ENCODE measurements at regions not wholly inside any gene's neighbourhood (a gene's known extent, or its start where the extent isn't known, plus 50 kb on each side); places are given as distances from the start of the nearest gene placed in this dataset.
A peak's percentile ranks its signal among the peaks of the same experiment; 100 is the strongest.

DNA sequence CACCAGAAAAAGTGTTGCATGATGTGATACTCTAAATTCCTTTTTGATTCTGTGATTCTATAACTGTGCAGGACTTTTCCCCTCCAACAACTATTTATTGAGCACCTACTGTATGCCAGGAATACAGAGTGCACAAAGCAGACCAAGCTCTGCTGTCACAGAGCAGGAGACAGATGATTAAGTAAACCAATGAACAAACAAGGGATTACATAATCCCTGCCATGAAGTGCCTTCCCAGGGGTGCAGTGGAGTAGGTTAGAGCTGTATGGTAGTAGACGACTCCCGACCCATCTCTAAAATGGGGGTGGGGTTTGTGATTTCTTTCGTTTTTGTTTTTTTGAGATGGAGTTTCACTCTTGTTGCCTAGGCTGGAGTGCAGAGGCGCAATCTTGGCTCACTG lies 213.9 kb downstream of the TBX5 start:
- no peak overlapping the region for H3K27ac ChIP-seq (ENCODE audit: low read depth, low read length)
- H2AK5ac ChIP-seq (ENCODE audit: low read length): no peak overlapping the region
- no peaks in the 10 kb centered on the region for H3K36me3 ChIP-seq (ENCODE audit: control insufficient read depth, insufficient read depth, low read length)
- H3K4ac ChIP-seq (ENCODE audit: low read depth, low read length): no peak overlapping the region
- H3K18ac ChIP-seq (ENCODE audit: low read length): no peak overlapping the region
- H3K79me1 ChIP-seq (ENCODE audit: low read length): no peaks in the 10 kb centered on the region
- H3K79me2 ChIP-seq (ENCODE audit: control insufficient read depth, insufficient read depth, low read length): no peaks in the 10 kb centered on the region
- no peak overlapping the region for H3K23ac ChIP-seq (ENCODE audit: low read length)
- H3K9ac ChIP-seq (ENCODE audit: low read length): no peak overlapping the region
- no peak for DNase-seq
- H3K27me3 ChIP-seq (ENCODE audit: insufficient read depth, low read length, poor library complexity): no peaks in the 10 kb centered on the region
- no CpG with 5 or more reads among the region's 4 CpGs for WGBS (ENCODE audit: extremely low coverage, insufficient coverage, low lambda C conversion rate)
- no peak overlapping the region for H2BK5ac ChIP-seq (ENCODE audit: low read length)
- H2BK15ac ChIP-seq (replicated peaks; ENCODE audit: low read depth): no peak overlapping the region
- no peak overlapping the region for H2BK120ac ChIP-seq (ENCODE audit: low read depth, low read length)
- H4K8ac ChIP-seq (ENCODE audit: low read depth, low read length): no peak overlapping the region
- no peak overlapping the region for H3K4me3 ChIP-seq (ENCODE audit: low read length)
- H3K4me1 ChIP-seq (ENCODE audit: control insufficient read depth, low read depth, low read length): no peaks in the 10 kb centered on the region
- H3K56ac ChIP-seq (ENCODE audit: low read length): no peak overlapping the region
- H3K4me2 ChIP-seq (ENCODE audit: low read length): no peak overlapping the region
- H4K5ac ChIP-seq (ENCODE audit: low read length): no peak overlapping the region

DNA sequence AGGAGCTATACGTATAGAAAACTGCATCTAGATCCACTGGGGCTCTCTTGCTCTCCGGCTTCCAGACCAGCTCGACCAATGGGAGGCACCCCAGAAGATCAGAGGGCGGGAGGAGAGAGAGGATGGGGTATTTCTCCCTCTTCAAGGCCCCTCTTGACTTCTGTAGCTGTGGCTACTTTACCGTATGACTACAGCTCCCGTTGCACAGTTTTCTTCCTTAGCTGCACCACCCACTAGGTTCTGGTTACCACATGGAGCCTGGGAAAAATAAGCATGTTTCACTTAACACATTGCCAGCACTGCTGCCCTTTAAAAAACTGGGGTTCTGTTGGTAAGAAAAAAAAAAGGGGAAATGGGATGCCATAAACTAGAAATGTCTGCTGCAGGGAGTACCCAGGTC lies 214.4 kb downstream of the TBX5 start:
- no peak overlapping the region for H3K4me2 ChIP-seq (ENCODE audit: low read length)
- no peak overlapping the region for H3K4ac ChIP-seq (ENCODE audit: low read depth, low read length)
- no peak overlapping the region for H4K5ac ChIP-seq (ENCODE audit: low read length)
- H3K4me3 ChIP-seq (ENCODE audit: low read length): no peak overlapping the region
- H2BK120ac ChIP-seq (ENCODE audit: low read depth, low read length): no peak overlapping the region
- no peak overlapping the region for H4K8ac ChIP-seq (ENCODE audit: low read depth, low read length)
- no peak overlapping the region for H2BK5ac ChIP-seq (ENCODE audit: low read length)
- H3K56ac ChIP-seq (ENCODE audit: low read length): no peak overlapping the region
- whole genome bisulfite sequencing (ENCODE audit: extremely low coverage, insufficient coverage, low lambda C conversion rate): no CpG with 5 or more reads among the region's 6 CpGs
- H2BK15ac ChIP-seq (replicated peaks; ENCODE audit: low read depth): no peak overlapping the region
- H3K36me3 ChIP-seq (ENCODE audit: control insufficient read depth, insufficient read depth, low read length): no peaks in the 10 kb centered on the region
- H3K18ac ChIP-seq (ENCODE audit: low read length): no peak overlapping the region
- no peak overlapping the region for H2AK5ac ChIP-seq (ENCODE audit: low read length)
- no peak overlapping the region for H3K9ac ChIP-seq (ENCODE audit: low read length)
- no peaks in the 10 kb centered on the region for H3K79me1 ChIP-seq (ENCODE audit: low read length)
- H3K27me3 ChIP-seq (ENCODE audit: insufficient read depth, low read length, poor library complexity): no peaks in the 10 kb centered on the region
- no peaks in the 10 kb centered on the region for H3K79me2 ChIP-seq (ENCODE audit: control insufficient read depth, insufficient read depth, low read length)
- no peak for DNase-seq
- no peaks in the 10 kb centered on the region for H3K4me1 ChIP-seq (ENCODE audit: control insufficient read depth, low read depth, low read length)
- no peak overlapping the region for H3K23ac ChIP-seq (ENCODE audit: low read length)
- H3K27ac ChIP-seq (ENCODE audit: low read depth, low read length): no peak overlapping the region

DNA sequence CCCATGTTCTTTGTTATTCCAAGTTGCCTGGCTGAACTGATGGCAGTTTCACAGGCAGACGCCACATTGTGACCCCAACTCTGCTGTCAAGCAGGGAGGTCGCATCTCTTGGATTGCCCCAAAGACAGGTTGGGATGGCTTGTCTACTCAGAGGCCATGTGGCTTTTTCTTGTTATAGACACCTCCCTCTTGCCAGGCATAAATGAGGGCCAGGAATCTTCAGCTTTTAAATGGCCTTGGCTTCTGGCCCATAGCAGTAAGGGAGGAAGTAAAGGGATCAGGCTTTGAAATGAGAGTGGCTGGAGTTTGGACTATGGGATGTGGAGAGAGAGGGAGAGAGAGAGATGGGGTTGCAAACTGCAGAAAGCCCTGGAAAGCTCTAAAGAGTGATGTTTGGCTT lies 215.0 kb downstream of the TBX5 start:
- no peak overlapping the region for H3K9ac ChIP-seq (ENCODE audit: low read length)
- H4K5ac ChIP-seq (ENCODE audit: low read length): no peak overlapping the region
- no peak overlapping the region for H3K23ac ChIP-seq (ENCODE audit: low read length)
- H2BK120ac ChIP-seq (ENCODE audit: low read depth, low read length): no peak overlapping the region
- no peaks in the 10 kb centered on the region for H3K27me3 ChIP-seq (ENCODE audit: insufficient read depth, low read length, poor library complexity)
- no peak overlapping the region for H3K4ac ChIP-seq (ENCODE audit: low read depth, low read length)
- H3K56ac ChIP-seq (ENCODE audit: low read length): no peak overlapping the region
- DNase-seq: no peak
- no peak overlapping the region for H4K8ac ChIP-seq (ENCODE audit: low read depth, low read length)
- H3K79me1 ChIP-seq (ENCODE audit: low read length): no peaks in the 10 kb centered on the region
- no peak overlapping the region for H2AK5ac ChIP-seq (ENCODE audit: low read length)
- H2BK5ac ChIP-seq (ENCODE audit: low read length): no peak overlapping the region
- H3K4me1 ChIP-seq (ENCODE audit: control insufficient read depth, low read depth, low read length): no peaks in the 10 kb centered on the region
- no peak overlapping the region for H3K18ac ChIP-seq (ENCODE audit: low read length)
- no peak overlapping the region for H3K4me3 ChIP-seq (ENCODE audit: low read length)
- WGBS (ENCODE audit: extremely low coverage, insufficient coverage, low lambda C conversion rate): no CpG with 5 or more reads among the region's 2 CpGs
- H3K4me2 ChIP-seq (ENCODE audit: low read length): no peak overlapping the region
- H3K27ac ChIP-seq (ENCODE audit: low read depth, low read length): no peak overlapping the region
- no peaks in the 10 kb centered on the region for H3K36me3 ChIP-seq (ENCODE audit: control insufficient read depth, insufficient read depth, low read length)
- H2BK15ac ChIP-seq (replicated peaks; ENCODE audit: low read depth): no peak overlapping the region
- H3K79me2 ChIP-seq (ENCODE audit: control insufficient read depth, insufficient read depth, low read length): no peaks in the 10 kb centered on the region

- WGBS (ENCODE audit: extremely low coverage, insufficient coverage, low lambda C conversion rate): no CpG with 5 or more reads among the region's 4 CpGs
- no peak overlapping the region for H3K23ac ChIP-seq (ENCODE audit: low read length)
- H4K5ac ChIP-seq (ENCODE audit: low read length): no peak overlapping the region
- H3K4me3 ChIP-seq (ENCODE audit: low read length): no peak overlapping the region
- no peaks in the 10 kb centered on the region for H3K36me3 ChIP-seq (ENCODE audit: control insufficient read depth, insufficient read depth, low read length)
- H3K27ac ChIP-seq (ENCODE audit: low read depth, low read length): no peak overlapping the region
- H3K4me1 ChIP-seq (ENCODE audit: control insufficient read depth, low read depth, low read length): no peaks in the 10 kb centered on the region
- no peaks in the 10 kb centered on the region for H3K79me1 ChIP-seq (ENCODE audit: low read length)
- H3K18ac ChIP-seq (ENCODE audit: low read length): no peak overlapping the region
- no peak overlapping the region for H2BK120ac ChIP-seq (ENCODE audit: low read depth, low read length)
- H4K8ac ChIP-seq (ENCODE audit: low read depth, low read length): no peak overlapping the region
- no peaks in the 10 kb centered on the region for H3K79me2 ChIP-seq (ENCODE audit: control insufficient read depth, insufficient read depth, low read length)
- no peak overlapping the region for H3K56ac ChIP-seq (ENCODE audit: low read length)
- no peak for DNase-seq
- no peaks in the 10 kb centered on the region for H3K27me3 ChIP-seq (ENCODE audit: insufficient read depth, low read length, poor library complexity)
- no peak overlapping the region for H3K4ac ChIP-seq (ENCODE audit: low read depth, low read length)
- no peak overlapping the region for H3K9ac ChIP-seq (ENCODE audit: low read length)
- no peak overlapping the region for H2AK5ac ChIP-seq (ENCODE audit: low read length)
- H3K4me2 ChIP-seq (ENCODE audit: low read length): no peak overlapping the region
- no peak overlapping the region for H2BK5ac ChIP-seq (ENCODE audit: low read length)
- H2BK15ac ChIP-seq (replicated peaks; ENCODE audit: low read depth): no peak overlapping the region
These were observed 216.7 kb downstream of the TBX5 start for GRCh38 chr12:114189266-114189665.

GRCh38 chr12:114186241-114187002 lies 219.5 kb downstream of the TBX5 start:
- H2BK15ac ChIP-seq (replicated peaks; ENCODE audit: low read depth): no peak overlapping the region
- no peak overlapping the region for H3K4me3 ChIP-seq (ENCODE audit: low read length)
- H3K4ac ChIP-seq (ENCODE audit: low read depth, low read length): no peak overlapping the region
- H3K4me1 ChIP-seq (ENCODE audit: control insufficient read depth, low read depth, low read length): no peaks in the 10 kb centered on the region
- H3K79me1 ChIP-seq (ENCODE audit: low read length): no peaks in the 10 kb centered on the region
- no peaks in the 10 kb centered on the region for H3K36me3 ChIP-seq (ENCODE audit: control insufficient read depth, insufficient read depth, low read length)
- no peak overlapping the region for H2BK5ac ChIP-seq (ENCODE audit: low read length)
- H2AK5ac ChIP-seq (ENCODE audit: low read length): no peak overlapping the region
- WGBS (ENCODE audit: extremely low coverage, insufficient coverage, low lambda C conversion rate): no CpG with 5 or more reads among the region's 17 CpGs
- H3K18ac ChIP-seq (ENCODE audit: low read length): no peak overlapping the region
- H4K5ac ChIP-seq (ENCODE audit: low read length): no peak overlapping the region
- no peak overlapping the region for H3K4me2 ChIP-seq (ENCODE audit: low read length)
- H3K23ac ChIP-seq (ENCODE audit: low read length): no peak overlapping the region
- DNase-seq: peak; percentile 76
- H2BK120ac ChIP-seq (ENCODE audit: low read depth, low read length): no peak overlapping the region
- no peak overlapping the region for H3K56ac ChIP-seq (ENCODE audit: low read length)
- H3K27me3 ChIP-seq (ENCODE audit: insufficient read depth, low read length, poor library complexity): no peaks in the 10 kb centered on the region
- no peak overlapping the region for H3K9ac ChIP-seq (ENCODE audit: low read length)
- no peaks in the 10 kb centered on the region for H3K79me2 ChIP-seq (ENCODE audit: control insufficient read depth, insufficient read depth, low read length)
- H4K8ac ChIP-seq (ENCODE audit: low read depth, low read length): no peak overlapping the region
- H3K27ac ChIP-seq (ENCODE audit: low read depth, low read length): no peak overlapping the region

GRCh38 chr12:114185036-114185435 lies 218.9 kb upstream of the RBM19 start:
- no peak overlapping the region for H3K4me2 ChIP-seq (ENCODE audit: low read length)
- H3K27ac ChIP-seq (ENCODE audit: low read depth, low read length): no peak overlapping the region
- H4K5ac ChIP-seq (ENCODE audit: low read length): no peak overlapping the region
- WGBS (ENCODE audit: extremely low coverage, insufficient coverage, low lambda C conversion rate): no CpG with 5 or more reads among the region's 5 CpGs
- no peaks in the 10 kb centered on the region for H3K36me3 ChIP-seq (ENCODE audit: control insufficient read depth, insufficient read depth, low read length)
- H3K79me2 ChIP-seq (ENCODE audit: control insufficient read depth, insufficient read depth, low read length): no peaks in the 10 kb centered on the region
- H4K8ac ChIP-seq (ENCODE audit: low read depth, low read length): no peak overlapping the region
- H3K56ac ChIP-seq (ENCODE audit: low read length): no peak overlapping the region
- no peak overlapping the region for H3K4ac ChIP-seq (ENCODE audit: low read depth, low read length)
- no peak overlapping the region for H2BK120ac ChIP-seq (ENCODE audit: low read depth, low read length)
- H3K9ac ChIP-seq (ENCODE audit: low read length): no peak overlapping the region
- no peaks in the 10 kb centered on the region for H3K27me3 ChIP-seq (ENCODE audit: insufficient read depth, low read length, poor library complexity)
- H3K18ac ChIP-seq (ENCODE audit: low read length): no peak overlapping the region
- H2BK15ac ChIP-seq (replicated peaks; ENCODE audit: low read depth): no peak overlapping the region
- no peak overlapping the region for H2AK5ac ChIP-seq (ENCODE audit: low read length)
- H3K4me3 ChIP-seq (ENCODE audit: low read length): no peak overlapping the region
- H3K23ac ChIP-seq (ENCODE audit: low read length): no peak overlapping the region
- H3K4me1 ChIP-seq (ENCODE audit: control insufficient read depth, low read depth, low read length): no peaks in the 10 kb centered on the region
- DNase-seq: no peak
- H2BK5ac ChIP-seq (ENCODE audit: low read length): no peak overlapping the region
- H3K79me1 ChIP-seq (ENCODE audit: low read length): no peaks in the 10 kb centered on the region
